Tibial artery (tissue), 4 donors: ENCODE measurements at regions not wholly inside any gene's neighbourhood (a gene's known extent, or its start where the extent isn't known, plus 50 kb on each side); places are given as distances from the start of the nearest gene placed in this dataset.

Experiments used
- DNase-seq, 2 donors: peaks; one replicate each; pipeline ENCODE4 v3.0.0-alpha.2; 2019
- H3K27ac ChIP-seq, 2 donors: fragments of 200-600 bp; sonication (generic) in 1 of 2; 1 replicate in 1 of 2; 2 replicates in 1 of 2; pipeline ENCODE4 v1.5.1; 2018 to 2019; ENCODE audit warnings: mild to moderate bottlenecking in 1 of 2
- H3K27me3 ChIP-seq, 2 donors: fragments of 200-600 bp; sonication (generic) in 1 of 2; one replicate each; pipeline versions ENCODE4 v1.5.1 to v1.6.0; 2016 to 2019
- H3K36me3 ChIP-seq, 3 donors: fragments of 200-600 bp; sonication (generic) in 2 of 3; one replicate each; pipeline ENCODE4 v1.5.1; 2016 to 2019; ENCODE audit warnings: mild to moderate bottlenecking in 2 of 3
- H3K4me1 ChIP-seq, 4 donors: fragments of 200-600 bp; sonication (generic) in 2 of 4; 1 replicate in 3 of 4; 2 replicates in 1 of 4; pipeline ENCODE4 v1.5.1; 2016 to 2019
- H3K4me3 ChIP-seq, 2 donors: fragments of 200-600 bp; sonication (generic) in 1 of 2; 1 replicate in 1 of 2; 2 replicates in 1 of 2; pipeline ENCODE4 v1.5.1; 2018 to 2019; ENCODE audit warnings: mild to moderate bottlenecking in 2 of 2
- H3K9me3 ChIP-seq, 3 donors: fragments of 200-600 bp; sonication (generic) in 1 of 3; one replicate each; pipeline ENCODE4 v1.5.1; 2016 to 2019
- CTCF ChIP-seq, 2 experiments: fragments of 200-600 bp in 1 of 2; fragments of 450-650 bp in 1 of 2; IDR thresholded peaks; one replicate each; pipeline ENCODE4 v1.5.1; 2017 to 2019; ENCODE audit warnings: antibody characterized with exemption in 2 of 2, mild to moderate bottlenecking in 1 of 2, moderate library complexity in 1 of 2
- intact Hi-C: fragments of 100-400 bp; cut with DNase I; formaldehyde crosslinking; loops from one replicate; pipeline ENCODE4 v1.15.0; 2023; ENCODE audit warnings: low total_unique reads

- no peak overlapping the region for H3K4me3 ChIP-seq
- H3K4me1 ChIP-seq: no peaks in the 10 kb centered on the region
- TF ChIP-seq CTCF (IDR thresholded peaks at IDR 0.05): no peak
- intact Hi-C loops: no loop called here
- no peak overlapping the region for H3K27ac ChIP-seq
- no peaks in the 10 kb centered on the region for H3K27me3 ChIP-seq
- no peaks in the 10 kb centered on the region for H3K36me3 ChIP-seq
- no peak for DNase-seq
- no peaks in the 10 kb centered on the region for H3K9me3 ChIP-seq
Measured at GRCh38 chr4:187227907-187228704, 504.4 kb upstream of the FAT1 start.

GRCh38 chr4:187232196-187232595 is 508.5 kb upstream of the FAT1 start:
- no peaks in the 10 kb centered on the region for H3K4me1 ChIP-seq
- no peaks in the 10 kb centered on the region for H3K9me3 ChIP-seq
- intact Hi-C loops: no loop called here
- no peak overlapping the region for H3K27ac ChIP-seq
- no peaks in the 10 kb centered on the region for H3K27me3 ChIP-seq
- no peak for DNase-seq
- TF ChIP-seq CTCF (IDR thresholded peaks at IDR 0.05): no peak
- H3K4me3 ChIP-seq: no peak overlapping the region
- no peaks in the 10 kb centered on the region for H3K36me3 ChIP-seq

GRCh38 chr4:187232796-187233195 is 509.1 kb upstream of the FAT1 start:
- no peaks in the 10 kb centered on the region for H3K4me1 ChIP-seq
- H3K36me3 ChIP-seq: no peaks in the 10 kb centered on the region
- TF ChIP-seq CTCF (IDR thresholded peaks at IDR 0.05): no peak
- intact Hi-C loops: no loop called here
- no peak overlapping the region for H3K4me3 ChIP-seq
- H3K27me3 ChIP-seq: no peaks in the 10 kb centered on the region
- no peak overlapping the region for H3K27ac ChIP-seq
- no peaks in the 10 kb centered on the region for H3K9me3 ChIP-seq
- DNase-seq: no peak

- TF ChIP-seq CTCF (IDR thresholded peaks at IDR 0.05): no peak
- intact Hi-C loops: no loop called here
Measured at GRCh38 chr4:187235456-187236170, 512.0 kb upstream of the FAT1 start.

GRCh38 chr4:187236209-187236890 is 512.7 kb upstream of the FAT1 start:
- Histone ChIP-seq H3K4me1 (no peaks in the 10 kb centered on the region), H3K27ac (no peak overlapping the region), H3K4me3 (no peak overlapping the region), H3K9me3 (no peaks in the 10 kb centered on the region), H3K27me3 (no peaks in the 10 kb centered on the region), H3K36me3 (no peaks in the 10 kb centered on the region)
- intact Hi-C loops: no loop called here
- no peak for TF ChIP-seq CTCF (IDR thresholded peaks at IDR 0.05)
- DNase-seq: no peak

More at GRCh38 chr4:187235456-187236170, 512.0 kb upstream of the FAT1 start:
- H3K27ac ChIP-seq: no peak overlapping the region
- no peaks in the 10 kb centered on the region for H3K27me3 ChIP-seq
- H3K36me3 ChIP-seq: no peaks in the 10 kb centered on the region
- no peak for DNase-seq
- H3K4me3 ChIP-seq: no peak overlapping the region
- no peaks in the 10 kb centered on the region for H3K4me1 ChIP-seq
- H3K9me3 ChIP-seq: no peaks in the 10 kb centered on the region
